GM21786 (cell line): ENCODE measurements at regions not wholly inside any gene's neighbourhood (a gene's known extent, or its start where the extent isn't known, plus 50 kb on each side); places are given as distances from the start of the nearest gene placed in this dataset.

Source experiments
- ATAC-seq: cut with Tn5 transposase; IDR thresholded peaks from one replicate; pipeline ENCODE4 v1.9.1; 2021; ENCODE audit not compliant: unreplicated experiment

DNA sequence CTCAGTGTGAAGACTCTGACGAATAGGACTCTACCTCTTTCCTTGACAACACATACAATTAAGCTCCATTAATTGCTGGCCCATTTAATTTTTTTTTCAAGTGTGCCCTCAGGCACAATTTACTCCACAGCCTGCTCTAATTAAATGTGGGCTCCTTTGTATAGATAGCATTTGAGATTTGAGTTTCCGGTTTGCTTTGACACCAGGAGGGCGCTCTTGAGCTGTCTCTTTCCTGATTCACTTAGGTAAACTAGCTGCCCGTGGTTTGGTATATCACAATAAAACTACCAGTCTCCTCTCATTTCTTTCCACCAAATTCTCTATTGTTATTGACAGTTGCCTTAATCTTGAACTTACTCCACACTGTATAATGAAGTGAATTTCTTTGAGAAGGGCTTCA lies 666.0 kb downstream of the DSC3 start:
- ATAC-seq = no peak

DNA sequence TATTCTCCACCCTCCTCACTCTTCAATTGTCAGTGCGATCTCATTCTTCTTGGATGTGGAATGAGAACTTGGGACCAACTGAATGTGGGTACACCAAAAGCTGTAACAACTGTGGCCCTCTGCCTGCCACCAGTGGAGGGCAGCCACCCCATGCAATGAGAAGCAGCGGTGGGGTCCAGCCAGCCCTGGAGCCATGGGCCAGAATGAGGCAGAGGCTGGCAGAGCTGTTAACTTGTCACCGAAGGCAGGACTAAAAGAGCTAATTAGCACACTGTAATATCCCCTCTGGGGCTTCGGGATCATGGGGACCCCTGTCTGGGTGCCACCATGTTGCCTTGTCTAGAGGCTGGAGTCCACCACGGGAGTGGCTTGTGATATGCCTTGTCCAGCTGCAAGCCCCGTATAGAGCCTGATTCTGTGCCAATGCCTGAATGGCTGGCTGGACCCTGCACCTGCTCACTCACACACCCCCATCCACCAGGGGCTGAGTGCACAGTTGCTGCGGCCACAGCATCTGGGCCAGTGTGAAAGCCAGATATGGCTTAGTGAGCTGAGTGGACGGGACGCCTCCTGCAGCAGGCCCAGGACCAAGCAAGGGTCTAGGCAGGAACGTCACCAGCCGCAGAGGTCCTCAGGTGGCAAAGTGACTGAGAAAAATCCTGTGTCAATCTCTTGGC lies 680.5 kb downstream of the DSC3 start:
- no peak for ATAC-seq

DNA sequence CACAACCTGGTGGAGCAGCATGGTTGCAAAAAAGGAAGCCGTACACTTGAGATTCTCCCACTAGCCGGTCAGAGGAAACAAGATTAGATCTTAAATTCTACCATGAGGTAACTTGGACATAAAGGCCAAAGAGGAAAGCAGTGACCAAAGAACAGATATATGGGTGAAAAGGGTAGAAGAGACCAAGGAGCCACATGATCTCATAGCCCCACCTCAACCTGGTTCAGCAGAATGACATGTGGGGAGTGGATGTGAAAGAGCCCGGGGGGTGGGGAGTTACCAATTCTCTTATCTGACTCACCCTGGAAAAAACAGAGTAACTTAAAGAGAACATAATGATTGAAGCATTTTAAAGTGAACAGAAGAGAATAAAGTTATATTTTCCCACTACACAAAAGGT lies 683.0 kb downstream of the DSC3 start:
- no peak for ATAC-seq

DNA sequence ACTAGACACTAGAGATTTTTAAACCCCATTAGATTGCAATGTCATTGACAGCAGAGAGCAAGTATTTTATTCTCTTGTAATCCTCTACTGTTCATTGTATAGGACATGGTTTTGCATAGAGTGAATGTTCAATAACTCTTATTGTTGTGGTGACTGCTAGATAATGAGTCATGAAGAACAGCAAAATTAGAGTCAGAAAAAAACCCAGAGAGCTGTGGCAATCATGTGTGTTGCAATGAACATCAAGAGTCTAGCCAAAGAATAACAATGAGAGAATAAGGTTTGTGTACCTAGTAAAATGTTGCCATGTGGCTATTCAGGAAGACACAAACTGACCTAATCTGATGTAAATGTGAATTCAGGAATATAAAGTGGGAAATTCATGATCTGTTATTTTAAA lies 684.0 kb downstream of the DSC3 start:
- ATAC-seq = no peak

DNA sequence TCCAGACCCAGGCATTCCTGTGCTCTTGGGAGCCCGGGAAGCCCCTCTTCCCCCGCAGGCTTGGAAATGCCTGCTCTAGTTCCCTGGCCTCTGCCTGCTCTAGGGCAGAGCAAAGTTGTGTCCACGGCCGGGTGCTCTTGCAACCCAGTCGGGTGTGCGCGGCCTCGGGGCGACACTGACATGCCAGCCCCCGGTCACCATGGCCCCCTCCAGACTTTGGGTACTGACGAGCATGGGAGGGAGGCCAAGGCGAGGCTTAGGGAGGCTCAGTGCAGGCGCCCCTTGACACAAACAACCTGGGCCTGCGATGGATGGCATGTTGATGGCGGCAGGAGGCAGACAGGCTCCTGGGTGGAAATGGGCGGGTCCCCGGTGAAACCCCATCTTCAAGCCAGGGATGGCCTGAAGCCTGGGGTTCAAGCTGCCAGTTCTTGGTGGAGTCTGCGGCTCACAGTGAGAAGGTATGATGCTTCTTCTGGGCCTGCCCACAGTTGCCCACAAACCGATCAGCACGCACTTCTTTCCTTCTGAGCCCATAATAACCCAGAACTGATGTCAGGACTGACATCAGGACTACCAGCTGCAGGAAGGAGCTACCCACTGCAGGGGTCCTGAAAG lies 689.9 kb downstream of the DSC3 start:
- no peak for ATAC-seq

DNA sequence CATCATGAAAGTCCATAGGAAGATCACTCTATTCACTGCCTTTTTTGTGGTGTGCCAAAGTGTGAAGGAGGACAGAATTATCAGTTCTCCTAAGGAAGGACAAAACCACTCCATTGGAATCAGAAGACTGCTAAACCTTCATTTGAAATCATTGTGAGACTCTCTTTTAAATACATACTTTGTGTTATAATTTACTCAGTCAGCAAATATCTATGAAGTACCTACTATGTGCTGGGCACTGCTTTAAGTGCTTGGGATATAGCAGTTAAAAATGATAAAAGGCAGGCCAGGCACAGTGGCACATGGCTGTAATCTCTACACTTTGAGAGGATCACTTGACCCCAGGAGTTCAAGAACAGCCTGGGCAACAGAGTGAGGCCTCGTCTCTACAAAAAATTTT lies 692.3 kb downstream of the DSC3 start:
- ATAC-seq = no peak

DNA sequence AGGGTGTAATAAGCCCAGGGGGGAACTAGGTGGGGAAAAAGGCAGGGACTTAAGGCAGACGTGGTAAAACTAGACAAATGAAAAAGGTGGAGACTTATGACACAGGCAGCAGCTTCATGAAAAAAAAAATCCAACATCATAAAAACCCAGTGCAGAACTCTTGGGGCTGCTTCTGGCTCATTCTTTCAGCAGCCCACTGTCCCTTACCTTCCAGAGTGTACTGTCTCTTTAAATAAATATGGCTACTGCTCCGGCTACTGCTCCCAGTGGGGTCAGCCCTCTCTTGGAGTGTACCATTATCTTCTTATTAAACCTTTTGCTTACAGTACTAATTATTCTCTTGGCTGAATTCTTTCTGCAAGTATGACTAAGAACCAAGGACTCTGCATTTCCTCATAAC lies 699.5 kb downstream of the DSC3 start:
- ATAC-seq = no peak

DNA sequence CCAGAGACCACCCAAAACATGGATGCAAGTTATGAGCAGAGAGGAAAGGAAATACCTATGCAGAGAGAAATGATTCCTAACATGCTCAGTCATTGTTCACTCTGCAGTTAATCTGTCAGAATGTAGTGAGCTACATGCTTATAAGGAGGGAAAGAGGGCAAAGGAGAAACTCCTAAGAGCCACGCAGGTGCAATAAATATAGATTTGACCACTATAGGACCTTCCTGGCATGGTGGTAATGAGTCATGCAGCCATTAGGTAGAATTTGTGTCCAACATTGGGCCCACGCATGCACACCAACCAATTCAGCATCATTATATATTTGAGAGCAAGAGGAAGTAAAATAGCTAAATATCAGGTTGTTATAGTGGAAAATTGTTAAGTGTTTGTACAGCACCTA lies 699.9 kb downstream of the DSC3 start:
- ATAC-seq = no peak

DNA sequence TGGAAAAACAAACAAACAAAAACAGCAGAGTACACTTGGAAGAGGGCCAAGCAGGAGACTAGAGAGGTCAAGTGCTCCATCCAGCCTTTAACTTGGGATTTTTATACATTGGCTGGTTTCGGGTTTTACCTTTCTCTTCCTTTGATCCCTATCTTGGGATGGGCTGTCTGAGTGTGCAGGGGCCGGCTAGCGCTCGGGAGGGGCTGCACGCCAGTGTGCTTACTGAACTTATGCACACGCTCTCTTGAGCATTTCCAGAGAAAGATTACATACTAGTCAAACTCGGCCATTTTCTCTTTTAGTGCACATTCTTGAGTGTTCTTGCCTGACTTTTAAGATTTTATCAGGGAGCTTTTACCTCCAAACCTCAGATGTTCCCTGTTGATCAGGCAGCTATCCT lies 707.8 kb downstream of the DSC3 start:
- no peak for ATAC-seq

DNA sequence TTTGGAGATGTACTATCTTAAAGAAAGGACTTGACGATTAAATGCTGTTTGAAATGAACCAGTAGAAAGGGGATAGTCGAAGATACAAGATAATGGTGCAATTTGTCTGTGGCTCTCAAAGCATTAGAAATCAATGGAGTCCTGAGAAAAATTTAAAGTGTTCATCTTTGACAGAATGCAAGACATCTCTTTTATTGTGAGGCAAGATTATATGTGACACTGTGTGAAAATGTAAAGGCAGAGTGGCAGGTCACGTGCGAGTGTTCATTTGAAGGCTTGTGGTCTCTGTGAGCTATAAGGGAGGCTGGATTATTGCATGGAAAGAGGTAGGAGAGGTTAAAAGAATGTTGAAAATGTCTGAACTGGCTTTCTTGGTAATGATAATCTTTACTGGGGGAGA lies 709.2 kb downstream of the DSC3 start:
- no peak for ATAC-seq

DNA sequence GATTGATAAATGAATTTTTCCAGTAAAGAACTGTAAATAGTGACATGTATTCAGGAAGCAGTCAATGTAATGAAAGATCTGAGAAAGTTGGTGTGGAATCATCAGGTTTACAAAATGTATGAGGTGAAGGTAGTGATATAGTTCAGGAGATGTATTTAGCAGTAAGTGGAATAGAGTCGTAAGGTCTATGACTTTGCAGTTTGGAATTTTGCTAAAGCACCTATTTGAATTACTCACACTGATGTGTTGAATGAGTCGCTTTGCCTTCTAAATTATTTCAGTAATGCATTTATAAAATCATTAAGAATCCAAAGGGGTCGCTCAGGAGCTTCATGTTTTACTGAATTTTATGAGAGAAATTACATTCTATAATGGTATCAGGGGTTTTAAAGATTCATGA lies 713.7 kb downstream of the DSC3 start:
- ATAC-seq = no peak

DNA sequence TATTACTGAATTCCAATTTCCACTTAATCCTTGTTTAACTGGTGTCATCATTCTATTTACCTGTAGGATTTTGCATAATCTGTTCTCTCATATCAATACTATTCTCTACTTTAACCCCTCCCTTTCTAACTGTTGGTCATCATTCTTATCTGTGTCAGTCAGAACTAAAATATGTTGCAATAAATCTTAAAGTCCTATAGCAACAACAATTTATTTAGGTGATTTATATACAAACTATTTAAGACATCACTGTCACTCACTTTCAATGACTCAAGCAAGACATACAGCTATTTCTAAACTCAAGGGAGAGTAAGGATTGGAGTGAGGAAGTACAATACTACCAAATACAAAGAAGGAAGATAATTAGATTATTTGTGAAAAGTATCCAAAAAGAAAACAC lies 740.4 kb downstream of the DSC3 start:
- no peak for ATAC-seq

DNA sequence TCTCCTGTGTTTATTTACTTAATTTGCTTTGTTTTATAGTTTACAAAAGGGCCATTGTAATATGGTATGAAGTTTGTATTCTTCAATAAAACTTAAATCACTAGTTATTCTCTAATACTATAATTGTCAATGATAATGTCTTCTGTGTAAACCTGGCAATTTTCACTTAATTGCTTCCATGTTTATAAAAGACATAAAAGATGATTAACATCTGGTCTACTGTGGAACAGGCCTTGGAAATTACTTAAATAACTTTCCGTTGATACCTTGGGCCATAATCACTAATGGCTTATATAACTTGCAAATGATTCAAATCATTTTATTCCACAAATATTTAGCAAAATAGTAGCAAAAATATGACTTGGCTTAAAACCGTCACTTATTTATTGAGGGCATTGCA lies 743.8 kb downstream of the DSC3 start:
- ATAC-seq = no peak

DNA sequence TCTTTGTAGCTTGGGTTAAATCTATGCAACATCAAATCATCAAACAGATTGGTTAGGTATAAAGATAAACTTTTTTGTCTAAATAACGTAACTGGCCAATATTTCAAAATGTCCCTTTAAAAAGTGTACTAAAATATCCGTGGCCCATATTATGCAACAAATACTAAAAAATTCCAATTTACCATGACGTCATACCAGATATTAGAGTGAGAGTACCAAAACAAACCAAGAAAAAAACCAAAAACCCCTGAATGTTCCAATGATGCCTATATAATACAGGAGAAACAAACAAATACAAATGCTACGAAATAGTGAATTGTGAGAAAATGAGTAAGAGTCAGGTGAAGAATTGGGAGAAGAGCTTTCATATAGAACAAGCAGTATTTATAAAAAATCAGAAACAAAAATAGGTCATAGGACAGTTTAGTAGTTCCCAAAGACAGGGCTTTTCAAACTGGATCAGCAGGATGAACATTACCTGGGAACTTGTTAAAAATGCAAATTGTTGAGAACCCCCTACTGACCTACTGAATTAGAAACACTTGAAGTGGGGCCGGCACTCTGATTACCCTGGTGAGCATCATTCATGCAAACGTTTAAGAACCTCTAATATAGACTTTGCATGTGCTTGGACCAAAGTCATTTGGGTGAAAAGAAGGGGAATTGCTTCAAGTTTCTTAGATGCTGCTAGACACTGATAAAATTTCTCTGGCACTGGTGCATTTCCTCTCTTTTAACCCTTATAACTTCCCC lies 753.7 kb downstream of the DSC3 start:
- no peak for ATAC-seq

DNA sequence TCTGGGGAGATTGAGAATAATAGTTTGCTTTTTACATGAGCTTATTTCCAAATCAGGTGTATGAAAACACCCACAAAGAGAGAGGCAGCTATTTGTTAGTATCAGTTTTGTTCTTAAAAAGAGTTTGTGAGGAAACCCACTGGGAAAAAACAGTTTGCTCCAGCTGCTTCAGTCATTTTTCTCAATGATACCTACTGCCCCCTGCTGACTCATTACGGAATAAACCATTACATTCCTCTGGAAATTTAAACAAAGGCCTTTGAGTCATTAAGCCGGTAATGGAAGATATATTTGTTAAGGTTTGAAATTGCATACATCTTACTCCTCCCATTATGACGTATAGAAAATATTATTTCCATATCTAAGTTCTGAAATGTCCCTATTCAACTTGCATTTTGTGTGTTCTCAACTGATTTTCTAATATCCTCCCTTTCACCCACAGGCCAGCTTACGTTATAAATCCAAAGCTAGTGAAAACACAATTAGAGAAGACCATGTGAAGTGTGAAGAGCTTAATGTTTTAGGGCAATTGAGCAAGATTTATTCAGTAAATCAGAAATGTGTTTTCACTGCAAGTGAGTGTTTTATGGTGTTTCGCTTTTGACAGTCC lies 761.6 kb downstream of the DSC3 start:
- no peak for ATAC-seq

DNA sequence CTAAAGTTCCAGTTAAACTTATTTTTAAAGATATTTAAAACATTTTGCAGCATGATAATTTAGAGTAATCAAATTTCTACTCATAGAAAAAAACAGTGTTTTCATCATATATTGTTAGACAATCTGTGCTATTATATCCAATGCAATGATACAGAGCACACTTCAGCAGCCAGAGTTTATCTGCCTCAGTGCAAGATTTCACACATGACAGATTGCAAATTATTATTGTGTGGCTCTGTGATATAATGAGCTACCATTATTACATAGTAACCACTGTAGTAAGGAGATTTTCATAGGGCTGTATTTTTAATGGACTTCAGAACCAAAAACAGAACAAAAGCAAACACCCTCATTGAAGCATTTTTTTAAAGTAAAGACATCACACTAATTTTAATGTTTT lies 762.4 kb downstream of the DSC3 start:
- no peak for ATAC-seq

DNA sequence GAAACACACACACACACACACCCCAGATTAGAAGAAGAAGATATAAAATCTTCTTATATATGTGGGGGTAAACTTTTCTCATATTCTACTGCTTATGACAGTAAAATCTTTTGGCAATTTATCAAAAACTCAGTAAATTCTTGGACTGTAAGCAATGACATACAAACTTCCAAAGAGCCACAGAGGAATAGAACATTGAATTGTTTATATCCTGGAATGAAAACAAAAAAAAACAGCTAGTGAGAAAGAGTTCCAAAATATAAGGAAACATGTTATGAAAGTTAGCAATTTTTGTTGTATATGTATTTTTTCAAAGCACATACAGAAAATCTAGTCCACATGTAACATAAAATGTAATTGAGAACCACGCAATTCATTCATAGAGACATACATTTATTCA lies 764.9 kb downstream of the DSC3 start:
- ATAC-seq = no peak

DNA sequence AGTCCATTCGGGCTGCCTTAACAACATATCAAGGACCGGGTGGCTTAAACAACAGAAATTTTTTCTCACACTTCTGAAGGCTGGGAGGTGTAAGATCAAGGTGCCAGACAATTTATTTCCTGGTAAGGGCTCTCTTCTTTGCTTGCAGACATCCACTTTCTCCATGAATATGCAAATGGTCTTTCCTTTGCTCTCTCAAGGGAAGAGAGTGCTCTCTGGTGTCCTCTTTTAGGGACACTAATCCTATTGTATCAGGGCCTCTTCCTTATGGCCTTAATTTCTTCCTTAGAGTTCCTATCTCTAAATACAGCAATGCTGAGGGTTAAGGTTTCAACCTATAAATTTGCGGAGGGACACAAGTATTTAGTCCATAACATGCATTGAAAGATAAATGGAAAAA lies 770.8 kb downstream of the DSC3 start:
- no peak for ATAC-seq

DNA sequence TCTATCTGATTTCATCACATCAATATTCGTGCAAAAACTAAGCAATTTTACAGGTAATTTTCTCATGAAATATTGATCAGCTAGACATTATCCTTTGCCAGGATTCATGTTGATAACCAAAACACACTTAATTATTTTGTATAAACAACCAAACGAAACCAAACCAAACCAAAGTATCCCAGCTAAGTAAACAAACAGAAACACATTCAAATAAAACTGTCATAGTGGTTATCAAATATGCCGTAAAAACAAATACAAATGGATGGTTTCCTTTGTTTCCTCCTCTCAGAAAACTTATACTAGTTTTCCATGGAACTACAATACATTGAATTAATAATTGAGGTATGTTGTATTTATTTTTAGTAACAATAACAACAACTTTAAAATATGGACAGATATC lies 777.4 kb downstream of the DSC3 start:
- no peak for ATAC-seq

DNA sequence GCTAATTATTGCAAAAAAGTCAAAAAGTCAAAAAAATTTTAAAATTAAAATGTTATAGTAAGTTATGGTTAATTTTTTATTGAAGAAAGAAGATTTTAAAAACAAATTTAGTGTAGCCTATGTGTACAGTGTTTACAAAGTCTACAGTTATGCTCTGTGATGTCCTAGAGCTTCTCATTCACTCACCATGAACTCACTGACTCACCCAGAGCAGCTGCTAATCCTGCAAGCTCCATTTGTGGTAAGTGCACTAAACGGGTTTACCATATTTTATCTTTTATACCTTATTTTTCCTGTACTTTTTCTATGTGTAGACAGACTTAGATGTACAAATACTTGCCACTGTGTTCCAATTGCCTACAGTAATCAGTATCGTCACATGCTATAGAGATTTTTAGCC lies 788.2 kb downstream of the DSC3 start:
- no peak for ATAC-seq

DNA sequence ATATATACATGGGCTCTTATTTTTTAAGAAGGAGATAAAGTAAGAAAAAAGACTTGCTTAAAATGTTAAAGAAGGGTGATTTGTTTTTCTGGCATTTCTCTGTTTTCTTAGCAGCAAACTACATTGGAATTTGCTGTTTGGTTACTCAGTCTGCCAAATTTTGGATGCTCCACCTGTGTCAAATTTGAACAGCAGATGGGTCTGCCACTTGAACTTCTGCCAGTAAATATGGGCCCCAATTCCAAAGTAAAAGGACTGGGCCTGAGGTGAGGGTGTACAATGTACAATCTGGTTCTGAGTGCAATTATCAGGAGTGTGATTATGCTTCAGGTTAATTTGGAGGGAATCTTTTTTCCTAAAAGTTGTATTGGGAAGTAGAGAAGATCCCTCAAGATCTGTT lies 794.5 kb downstream of the DSC3 start:
- no peak for ATAC-seq
